Keratinocyte (primary cell): ENCODE measurements at regions not wholly inside any gene's neighbourhood (a gene's known extent, or its start where the extent isn't known, plus 50 kb on each side); places are given as distances from the start of the nearest gene placed in this dataset.

Experiments
- EZH2 ChIP-seq: IDR thresholded peaks from one replicate; pipeline ENCODE4 v1.6.1; 2012; ENCODE audit warnings: inconsistent platforms, mild to moderate bottlenecking, low read length, moderate library complexity
- TF ChIP-seq, protein P1 (sequence below), 3 experiments: IDR thresholded peaks in 1 of 3; conservative IDR thresholded peaks in 1 of 3; optimal IDR thresholded peaks in 1 of 3; 2 replicates in 2 of 3; 3 replicates in 1 of 3; pipeline versions ENCODE3 to v1.5.1; 2011; ENCODE audit warnings: low read length in 3 of 3, mild to moderate bottlenecking in 3 of 3, moderate library complexity in 2 of 3, control low read depth in 1 of 3, inconsistent platforms in 1 of 3; ENCODE audit not compliant: insufficient read depth in 2 of 3; ENCODE audit errors: extremely low read depth in 1 of 3

DNA sequence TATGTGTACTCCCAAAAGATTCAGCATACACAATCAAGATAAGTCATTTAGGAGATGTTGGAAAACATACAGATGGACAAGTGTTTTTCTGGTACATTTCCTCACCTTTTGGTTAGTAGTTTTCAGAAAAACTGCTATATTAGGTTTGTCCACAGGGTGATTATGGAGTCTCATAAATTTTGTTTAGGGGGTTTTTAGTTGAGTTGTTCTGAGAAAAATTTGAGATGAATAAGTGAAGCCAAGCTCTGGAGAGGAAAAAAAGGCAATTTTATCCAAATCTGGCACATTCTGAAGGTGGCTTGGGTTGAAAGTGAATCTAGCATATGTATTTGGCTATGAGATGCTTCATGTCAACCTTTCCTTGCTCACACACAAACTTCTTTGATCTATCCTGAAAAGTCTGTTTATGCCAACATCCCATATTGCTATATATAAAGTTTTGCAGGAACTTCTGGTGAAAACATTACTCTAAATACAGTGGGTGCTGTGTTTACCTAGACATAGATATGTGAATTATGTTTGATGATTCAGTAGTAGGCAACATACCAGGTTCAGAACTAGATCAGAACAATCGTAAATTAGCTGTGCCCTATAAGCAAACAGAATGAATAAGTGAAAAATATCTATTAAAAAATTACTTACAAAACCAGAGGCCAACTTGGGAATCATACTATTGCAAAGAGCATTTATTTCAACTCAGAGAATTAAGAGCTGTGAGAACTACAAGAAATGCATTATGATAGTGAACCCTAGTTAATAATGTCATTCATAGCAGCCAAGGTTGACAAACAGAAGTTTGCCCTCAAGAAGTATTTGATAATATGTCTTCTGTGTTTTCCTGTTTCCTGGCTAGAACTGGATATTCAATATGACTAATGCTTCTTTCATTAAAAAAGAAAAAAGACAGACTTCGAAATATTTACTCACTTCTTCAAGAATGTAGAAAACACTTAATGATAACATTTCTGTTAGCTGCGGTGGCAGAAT lies 552.0 kb downstream of the IRS1 start:
- TF ChIP-seq, protein P1, sequence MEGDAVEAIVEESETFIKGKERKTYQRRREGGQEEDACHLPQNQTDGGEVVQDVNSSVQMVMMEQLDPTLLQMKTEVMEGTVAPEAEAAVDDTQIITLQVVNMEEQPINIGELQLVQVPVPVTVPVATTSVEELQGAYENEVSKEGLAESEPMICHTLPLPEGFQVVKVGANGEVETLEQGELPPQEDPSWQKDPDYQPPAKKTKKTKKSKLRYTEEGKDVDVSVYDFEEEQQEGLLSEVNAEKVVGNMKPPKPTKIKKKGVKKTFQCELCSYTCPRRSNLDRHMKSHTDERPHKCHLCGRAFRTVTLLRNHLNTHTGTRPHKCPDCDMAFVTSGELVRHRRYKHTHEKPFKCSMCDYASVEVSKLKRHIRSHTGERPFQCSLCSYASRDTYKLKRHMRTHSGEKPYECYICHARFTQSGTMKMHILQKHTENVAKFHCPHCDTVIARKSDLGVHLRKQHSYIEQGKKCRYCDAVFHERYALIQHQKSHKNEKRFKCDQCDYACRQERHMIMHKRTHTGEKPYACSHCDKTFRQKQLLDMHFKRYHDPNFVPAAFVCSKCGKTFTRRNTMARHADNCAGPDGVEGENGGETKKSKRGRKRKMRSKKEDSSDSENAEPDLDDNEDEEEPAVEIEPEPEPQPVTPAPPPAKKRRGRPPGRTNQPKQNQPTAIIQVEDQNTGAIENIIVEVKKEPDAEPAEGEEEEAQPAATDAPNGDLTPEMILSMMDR (optimal IDR thresholded peaks at IDR 0.05 in 1 of 3, IDR thresholded peaks at IDR 0.05 in 1 of 3, conservative IDR thresholded peaks at IDR 0.05 in 1 of 3; ENCODE audit: extremely low read depth in 1 of 3, insufficient read depth in 2 of 3, low read length in 3 of 3): no peak
- TF ChIP-seq EZH2: no peak
